DOHH2 (cell line): ENCODE measurements at regions not wholly inside any gene's neighbourhood (a gene's known extent, or its start where the extent isn't known, plus 50 kb on each side); places are given as distances from the start of the nearest gene placed in this dataset.

Experiments
- H3F3A ChIP-seq: fragments of 200-600 bp; sonication (generic), shearing (Covaris generic); 2 replicates; pipeline ENCODE4 v1.6.0; 2016; ENCODE audit warnings: antibody characterized with exemption, mild to moderate bottlenecking; ENCODE audit not compliant: control insufficient read depth, insufficient read depth
- H3K27ac ChIP-seq: fragments of 200-600 bp; sonication (generic); 2 replicates; pipeline ENCODE4 v1.5.1; 2014; ENCODE audit warnings: low read depth, mild to moderate bottlenecking, low read length, moderate library complexity
- H3K27me3 ChIP-seq: fragments of 200-600 bp; sonication (generic); 2 replicates; pipeline ENCODE4 v1.6.1; 2014; ENCODE audit warnings: mild to moderate bottlenecking, low read length, mixed read lengths; ENCODE audit not compliant: control insufficient read depth
- H3K36me3 ChIP-seq: fragments of 200-600 bp; sonication (generic); 2 replicates; pipeline ENCODE4 v1.6.1; 2014; ENCODE audit warnings: mild to moderate bottlenecking, low read length, moderate library complexity, mixed read lengths; ENCODE audit not compliant: control insufficient read depth
- H3K4me1 ChIP-seq: fragments of 200-600 bp; sonication (generic); 2 replicates; pipeline ENCODE4 v1.6.1; 2014; ENCODE audit warnings: mild to moderate bottlenecking, low read length, mixed read lengths; ENCODE audit not compliant: control insufficient read depth
- H3K4me2 ChIP-seq: fragments of 200-600 bp; sonication (generic); 2 replicates; pipeline ENCODE4 v1.6.0; 2014; ENCODE audit warnings: mild to moderate bottlenecking, low read length, moderate library complexity
- H3K4me3 ChIP-seq: fragments of 200-600 bp; sonication (generic); 2 replicates; pipeline ENCODE4 v1.5.1; 2014; ENCODE audit warnings: mild to moderate bottlenecking, low read length, mixed read lengths
- H3K79me2 ChIP-seq: fragments of 200-600 bp; sonication (generic); 2 replicates; pipeline ENCODE4 v1.6.1; 2014; ENCODE audit warnings: mild to moderate bottlenecking, low read length, mixed read lengths; ENCODE audit not compliant: control insufficient read depth
- H3K9me2 ChIP-seq: fragments of 200-600 bp; sonication (generic); replicated peaks from 2 replicates; pipeline ENCODE4 v1.6.1; 2014; ENCODE audit warnings: mild to moderate bottlenecking, low read length, mixed read lengths; ENCODE audit not compliant: control insufficient read depth
- H3K9me3 ChIP-seq: fragments of 200-600 bp; sonication (generic); 2 replicates; pipeline ENCODE4 v1.6.1; 2014; ENCODE audit warnings: antibody characterized with exemption, low read length, mixed read lengths; ENCODE audit not compliant: control insufficient read depth, insufficient read depth
- H4K20me1 ChIP-seq: fragments of 200-600 bp; sonication (generic); 2 replicates; pipeline ENCODE4 v1.6.0; 2014; ENCODE audit warnings: low read depth, mild to moderate bottlenecking, antibody characterized with exemption, low read length, moderate library complexity; ENCODE audit not compliant: control insufficient read depth, insufficient read depth
- EZH2phosphoT487 ChIP-seq: fragments of 200-600 bp; sonication (generic); IDR thresholded peaks from 2 replicates; pipeline ENCODE4 v1.6.1; 2017; ENCODE audit warnings: borderline replicate concordance, mild to moderate bottlenecking, antibody characterized with exemption, low read length, moderate library complexity, mixed read lengths
- TF ChIP-seq, protein P1 (sequence below): fragments of 200-600 bp; sonication (generic); IDR thresholded peaks from one replicate; pipeline ENCODE4 v1.5.1; 2014; ENCODE audit warnings: antibody characterized with exemption, mild to moderate bottlenecking, low read depth, low read length; ENCODE audit not compliant: poor library complexity, severe bottlenecking

DNA sequence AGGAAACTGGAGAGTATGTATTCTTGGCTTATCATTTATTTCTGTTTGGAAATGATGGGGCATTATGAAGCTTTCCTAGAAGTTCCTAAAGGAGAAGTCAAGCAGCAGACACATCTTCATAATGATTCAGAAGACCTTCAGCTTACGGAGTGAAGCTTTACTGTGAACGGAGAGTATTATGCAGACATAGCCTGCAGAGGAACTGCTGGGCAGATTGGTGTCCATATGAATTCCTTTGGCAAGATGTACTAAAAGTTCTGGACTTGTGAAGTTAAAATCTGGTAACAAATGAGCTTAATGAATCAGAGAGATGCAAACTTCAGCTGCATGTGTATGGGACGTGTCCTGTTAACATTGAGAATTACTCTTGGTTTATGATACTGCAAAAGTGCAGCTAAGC lies 60.1 kb downstream of the NABP1 start:
- no peaks in the 10 kb centered on the region for H3K36me3 ChIP-seq
- H3K27ac ChIP-seq = no peak overlapping the region
- no peaks in the 10 kb centered on the region for H3K9me2 ChIP-seq
- TF ChIP-seq EZH2phosphoT487 = no peak
- TF ChIP-seq, protein P1, sequence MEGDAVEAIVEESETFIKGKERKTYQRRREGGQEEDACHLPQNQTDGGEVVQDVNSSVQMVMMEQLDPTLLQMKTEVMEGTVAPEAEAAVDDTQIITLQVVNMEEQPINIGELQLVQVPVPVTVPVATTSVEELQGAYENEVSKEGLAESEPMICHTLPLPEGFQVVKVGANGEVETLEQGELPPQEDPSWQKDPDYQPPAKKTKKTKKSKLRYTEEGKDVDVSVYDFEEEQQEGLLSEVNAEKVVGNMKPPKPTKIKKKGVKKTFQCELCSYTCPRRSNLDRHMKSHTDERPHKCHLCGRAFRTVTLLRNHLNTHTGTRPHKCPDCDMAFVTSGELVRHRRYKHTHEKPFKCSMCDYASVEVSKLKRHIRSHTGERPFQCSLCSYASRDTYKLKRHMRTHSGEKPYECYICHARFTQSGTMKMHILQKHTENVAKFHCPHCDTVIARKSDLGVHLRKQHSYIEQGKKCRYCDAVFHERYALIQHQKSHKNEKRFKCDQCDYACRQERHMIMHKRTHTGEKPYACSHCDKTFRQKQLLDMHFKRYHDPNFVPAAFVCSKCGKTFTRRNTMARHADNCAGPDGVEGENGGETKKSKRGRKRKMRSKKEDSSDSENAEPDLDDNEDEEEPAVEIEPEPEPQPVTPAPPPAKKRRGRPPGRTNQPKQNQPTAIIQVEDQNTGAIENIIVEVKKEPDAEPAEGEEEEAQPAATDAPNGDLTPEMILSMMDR = no peak
- H3F3A ChIP-seq = no peaks in the 10 kb centered on the region
- no peaks in the 10 kb centered on the region for H3K4me1 ChIP-seq
- H3K9me3 ChIP-seq = no peaks in the 10 kb centered on the region
- no peaks in the 10 kb centered on the region for H3K79me2 ChIP-seq
- H3K4me2 ChIP-seq = no peak overlapping the region
- 0 out of 2 replicates have a peak, but pooled peaks cover 4% of the 10 kb centered on the region for H3K27me3 ChIP-seq
- H3K4me3 ChIP-seq = no peak overlapping the region
- H4K20me1 ChIP-seq = no peaks in the 10 kb centered on the region

GRCh38 chr2:191738667-191739066 lies 60.7 kb downstream of the NABP1 start:
- H3K4me2 ChIP-seq = no peak overlapping the region
- no peaks in the 10 kb centered on the region for H3K9me3 ChIP-seq
- no peaks in the 10 kb centered on the region for H3K36me3 ChIP-seq
- no peak overlapping the region for H3K4me3 ChIP-seq
- H3F3A ChIP-seq = no peaks in the 10 kb centered on the region
- H3K79me2 ChIP-seq = no peaks in the 10 kb centered on the region
- H3K27ac ChIP-seq = no peak overlapping the region
- H3K27me3 ChIP-seq = 0 out of 2 replicates have a peak, but pooled peaks cover 4% of the 10 kb centered on the region
- H3K4me1 ChIP-seq = no peaks in the 10 kb centered on the region
- no peaks in the 10 kb centered on the region for H4K20me1 ChIP-seq
- no peak for TF ChIP-seq EZH2phosphoT487
- TF ChIP-seq, protein P1 = no peak
- H3K9me2 ChIP-seq = no peaks in the 10 kb centered on the region

- Histone ChIP-seq H3K79me2 (no peaks in the 10 kb centered on the region), H4K20me1 (no peaks in the 10 kb centered on the region), H3F3A (no peaks in the 10 kb centered on the region), H3K27me3 (0 out of 2 replicates have a peak, but pooled peaks cover 4% of the 10 kb centered on the region), H3K36me3 (no peaks in the 10 kb centered on the region), H3K4me3 (no peak overlapping the region), H3K9me3 (no peaks in the 10 kb centered on the region), H3K27ac (no peak overlapping the region), H3K4me1 (no peaks in the 10 kb centered on the region), H3K4me2 (no peak overlapping the region), H3K9me2 (no peaks in the 10 kb centered on the region)
- TF ChIP-seq EZH2phosphoT487 = no peak
- TF ChIP-seq, protein P1 = no peak
Measured at GRCh38 chr2:191739194-191739593, 61.3 kb downstream of the NABP1 start.
